Ecto neural progenitor cell (in vitro differentiated cells): ENCODE measurements at regions not wholly inside any gene's neighbourhood (a gene's known extent, or its start where the extent isn't known, plus 50 kb on each side); places are given as distances from the start of the nearest gene placed in this dataset.

Experiments
- DNase-seq: peaks from one replicate; pipeline ENCODE4 v3.0.0-alpha.2; 2018; ENCODE audit warnings: low spot score

- no peak for DNase-seq
Observed at GRCh38 chr10:10307551-10307950, 710.1 kb upstream of the CELF2 start.

DNA sequence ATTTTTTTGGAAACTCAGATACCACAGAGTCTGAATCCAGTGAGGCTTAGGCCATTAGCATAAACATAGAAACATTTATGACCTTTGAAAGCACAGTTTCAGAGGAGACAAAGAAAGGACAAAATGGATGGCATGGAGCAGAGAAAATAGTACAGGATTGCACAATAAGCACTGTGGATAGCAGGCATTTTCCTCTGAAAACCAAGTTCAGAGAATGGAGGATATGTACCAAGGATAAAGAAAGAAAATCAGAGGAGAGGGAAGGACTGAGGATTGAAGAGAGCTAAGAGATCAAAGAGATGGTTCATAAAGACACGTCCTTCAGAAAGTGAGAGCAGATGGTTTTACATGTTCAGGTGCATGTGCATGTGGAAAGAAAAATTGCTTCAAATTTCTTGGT, 707.2 kb upstream of the CELF2 start:
- no peak for DNase-seq

- no peak for DNase-seq
Observed at GRCh38 chr10:10311966-10312365, 705.7 kb upstream of the CELF2 start.

- DNase-seq = no peak
Observed at GRCh38 chr10:10313149-10313835, 704.4 kb upstream of the CELF2 start.

- no peak for DNase-seq
Observed at GRCh38 chr10:10314626-10315025, 703.0 kb upstream of the CELF2 start.

GRCh38 chr10:10315989-10316388, 701.7 kb upstream of the CELF2 start:
- DNase-seq = no peak

DNA sequence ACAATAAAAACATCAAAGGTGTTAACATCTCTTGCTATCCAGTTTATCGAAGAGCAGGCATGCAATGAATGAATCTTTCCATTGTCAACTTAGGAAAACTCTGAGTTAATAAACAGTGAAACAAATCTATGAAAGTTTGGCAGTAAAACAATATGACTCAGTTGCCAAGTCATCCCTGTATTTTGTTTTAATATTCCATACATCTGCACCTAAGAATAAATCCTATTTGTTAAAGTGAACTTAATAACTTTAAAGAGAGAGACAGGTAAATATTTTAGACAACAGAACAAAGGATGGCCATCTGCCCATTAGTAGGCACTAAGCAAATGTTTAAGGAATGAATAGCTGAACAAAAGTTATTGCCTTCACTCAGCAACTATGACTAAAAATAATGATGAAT, 700.5 kb upstream of the CELF2 start:
- no peak for DNase-seq

- DNase-seq = no peak
Observed at GRCh38 chr10:10318856-10319255, 698.8 kb upstream of the CELF2 start.

DNA sequence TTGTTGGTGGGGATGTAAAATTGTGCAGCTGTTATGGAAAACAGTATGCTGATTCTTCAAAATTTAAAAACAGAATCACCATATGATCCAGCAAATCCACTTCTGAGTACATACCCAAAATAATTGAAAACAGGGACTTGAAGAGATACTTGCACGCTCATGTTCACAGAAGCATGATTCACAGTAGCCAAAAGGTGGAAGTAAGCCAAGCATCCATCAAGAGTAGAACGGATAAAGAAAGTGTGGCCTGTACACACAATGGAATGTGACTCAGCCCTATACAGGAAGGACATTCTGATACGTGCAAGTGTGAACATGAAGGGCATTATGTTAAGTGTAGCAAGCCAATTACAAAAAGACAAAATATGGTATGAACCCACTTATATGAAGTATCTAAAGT, 696.7 kb upstream of the CELF2 start:
- no peak for DNase-seq

DNA sequence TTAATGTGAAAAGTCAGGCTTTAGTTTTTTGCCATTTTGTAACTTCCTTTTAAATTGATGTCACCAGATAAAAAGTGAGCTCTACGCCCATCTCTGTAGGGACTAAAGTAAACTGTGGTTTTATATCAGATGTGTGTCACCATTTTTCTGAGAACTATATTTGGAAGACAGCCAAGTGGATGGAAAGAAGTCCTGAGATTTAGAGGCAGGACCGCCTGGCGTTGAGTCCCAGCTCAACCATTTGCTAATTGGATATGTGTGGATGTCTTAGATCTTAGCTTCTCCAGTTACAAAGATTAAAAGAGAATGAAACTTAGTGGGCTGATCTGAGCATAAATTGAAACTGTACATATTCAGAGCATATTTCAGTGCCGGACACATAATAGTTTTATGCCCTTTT, 691.6 kb upstream of the CELF2 start:
- no peak for DNase-seq

- DNase-seq = no peak
Observed at GRCh38 chr10:10327934-10328333, 689.7 kb upstream of the CELF2 start.

GRCh38 chr10:10330418-10330817, 687.3 kb upstream of the CELF2 start:
- no peak for DNase-seq

DNA sequence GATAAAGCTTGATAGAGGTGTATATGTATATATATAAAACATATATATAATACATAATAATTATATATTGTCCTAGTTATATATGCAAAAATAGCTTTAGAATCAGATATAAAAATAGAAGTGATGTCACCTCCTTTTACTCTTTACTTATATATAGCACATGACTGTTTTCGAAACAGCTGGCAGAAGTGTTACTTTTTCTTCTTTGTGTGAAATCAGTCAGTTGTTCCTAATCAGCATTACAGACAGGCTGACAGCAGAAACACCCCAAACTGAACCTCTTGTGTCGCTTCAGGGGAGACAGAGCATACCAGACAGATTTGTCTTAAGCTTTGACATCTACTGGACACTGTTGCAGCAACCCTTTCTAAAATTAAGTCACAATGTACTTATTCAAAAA, 684.9 kb upstream of the CELF2 start:
- no peak for DNase-seq

DNA sequence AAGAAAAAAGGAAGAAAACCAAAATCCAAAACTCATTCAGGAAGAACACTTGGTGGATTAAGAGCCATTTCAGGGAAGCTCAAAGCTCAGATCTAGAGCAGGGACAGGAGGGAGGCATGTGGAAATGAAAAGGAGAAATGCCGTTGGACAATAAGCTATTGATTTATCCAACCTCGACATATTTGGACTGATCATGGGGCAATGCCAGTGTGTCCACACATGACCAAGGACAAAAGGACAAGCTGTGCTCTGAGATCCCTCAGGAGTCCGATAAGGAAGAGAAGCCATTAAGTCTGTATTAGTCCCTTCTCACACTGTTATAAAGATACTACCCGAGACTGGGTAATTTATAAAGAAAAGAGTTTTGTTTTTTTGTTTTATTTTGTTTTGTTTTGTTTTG, 684.0 kb upstream of the CELF2 start:
- no peak for DNase-seq

DNA sequence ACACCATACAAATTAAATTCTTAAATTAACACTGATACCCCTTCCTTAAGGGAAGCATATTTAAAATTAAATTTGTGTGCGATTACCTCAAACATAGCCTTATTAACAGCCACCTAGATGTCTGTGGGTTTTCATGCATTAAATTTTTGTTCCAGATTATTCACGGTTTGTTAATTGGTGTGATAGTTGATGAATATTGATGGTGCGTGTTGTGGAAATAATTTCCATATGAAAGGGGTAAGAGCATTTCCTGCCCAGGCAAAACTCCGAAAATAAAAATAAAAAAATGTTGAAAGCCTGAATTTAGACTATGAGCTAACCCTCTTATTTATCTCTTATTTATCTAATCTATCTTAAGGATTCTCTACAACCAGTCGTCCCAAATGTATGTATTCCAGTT, 679.3 kb upstream of the CELF2 start:
- no peak for DNase-seq

GRCh38 chr10:10346390-10347150, 671.1 kb upstream of the CELF2 start:
- DNase-seq = no peak

- DNase-seq = no peak
Observed at GRCh38 chr10:10350050-10350449, 667.6 kb upstream of the CELF2 start.

GRCh38 chr10:10351451-10351850, 666.2 kb upstream of the CELF2 start:
- DNase-seq = no peak

DNA sequence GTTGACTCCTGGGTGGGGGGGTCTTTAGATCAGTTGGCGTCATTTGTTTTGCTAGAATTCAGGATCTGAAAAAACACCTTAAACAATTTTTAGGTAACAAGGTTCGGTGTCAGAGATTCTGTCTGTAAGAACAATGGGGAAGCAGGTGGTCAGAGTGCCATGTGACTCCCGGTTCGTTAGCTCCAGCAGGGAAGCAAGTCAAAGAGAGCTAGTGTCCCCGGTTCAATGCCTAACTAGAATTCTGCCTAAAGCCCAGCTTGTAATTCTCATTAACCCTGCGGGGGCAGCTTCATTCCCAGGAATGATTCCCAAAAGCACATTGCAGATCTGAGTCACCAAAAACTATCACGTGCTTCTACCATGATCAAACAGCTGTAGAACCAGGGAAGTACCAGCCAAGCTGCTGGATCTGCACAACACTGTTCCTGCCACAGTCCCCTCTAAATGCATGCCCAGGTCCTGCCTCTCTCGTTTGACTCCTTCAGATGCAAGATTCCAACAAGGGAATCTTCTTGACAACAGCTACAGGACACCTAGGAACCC, 664.3 kb upstream of the CELF2 start:
- DNase-seq = no peak

GRCh38 chr10:10359263-10359662, 658.4 kb upstream of the CELF2 start:
- no peak for DNase-seq

GRCh38 chr10:10361301-10361885, 656.3 kb upstream of the CELF2 start:
- DNase-seq = no peak

GRCh38 chr10:10362800-10363199, 654.9 kb upstream of the CELF2 start:
- no peak for DNase-seq

- no peak for DNase-seq
Observed at GRCh38 chr10:10363217-10363616, 654.5 kb upstream of the CELF2 start.
